Activated naive CD4-positive, alpha-beta T cell treated with anti-CD3 and anti-CD28 coated beads, Interleukin-2, amount 50 U/mL, for 72 hours (primary cell): ENCODE measurements at regions not wholly inside any gene's neighbourhood (a gene's known extent, or its start where the extent isn't known, plus 50 kb on each side); places are given as distances from the start of the nearest gene placed in this dataset.
A peak's percentile ranks its signal among the peaks of the same experiment; 100 is the strongest.

Experiments used
- ATAC-seq, 2 donors: fragments of 150-1000 bp; cut with Tn5 transposase; 2 replicates each; pipeline ENCODE4 v1.10.0; 2021; ENCODE audit warnings: mild to moderate bottlenecking in 2 of 2, moderate library complexity in 2 of 2
- DNase-seq, 2 donors: peaks; one replicate each; pipeline ENCODE4 v3.0.0; 2021 to 2022; ENCODE audit warnings: low spot score in 2 of 2
- H3K27ac Mint-ChIP-seq, 2 donors: one replicate each; pipeline ENCODE4 v1.8.0; 2022; ENCODE audit warnings: mild to moderate bottlenecking in 2 of 2, mixed read lengths in 2 of 2
- H3K36me3 Mint-ChIP-seq, 2 donors: one replicate each; pipeline ENCODE4 v1.8.0; 2022; ENCODE audit warnings: mixed read lengths in 2 of 2
- H3K9me3 Mint-ChIP-seq, 2 donors: one replicate each; pipeline ENCODE4 v1.8.0; 2022; ENCODE audit warnings: mixed read lengths in 2 of 2

DNA sequence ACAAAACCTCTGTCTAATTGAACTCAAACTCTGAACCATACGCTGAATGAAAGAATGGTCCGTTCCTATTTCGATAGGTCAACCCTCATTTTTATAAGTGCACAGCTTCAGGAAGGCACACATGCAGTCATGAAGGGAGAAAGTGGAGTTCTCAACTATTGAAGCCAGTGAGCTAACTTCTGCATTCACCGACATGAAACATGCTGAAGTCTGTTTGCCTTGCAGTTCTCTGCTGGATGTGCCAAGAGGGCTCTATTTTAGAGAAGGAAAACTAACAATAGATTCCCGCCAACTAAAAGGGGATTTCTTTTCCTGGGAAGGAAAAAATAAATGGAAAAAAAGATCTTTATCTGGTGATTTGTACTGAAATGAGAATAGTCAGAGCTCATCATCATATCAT is 191.0 kb upstream of the PLEKHG7 start:
- H3K36me3 Mint-ChIP-seq, result peaks cover 6 to 37% of the 10 kb centered on the region in 2 donors
- H3K27ac Mint-ChIP-seq, result no peak overlapping the region
- peaks cover 5 to 25% of the 10 kb centered on the region in 2 donors for H3K9me3 Mint-ChIP-seq
- DNase-seq (no peak), ATAC-seq (no peak)

DNA sequence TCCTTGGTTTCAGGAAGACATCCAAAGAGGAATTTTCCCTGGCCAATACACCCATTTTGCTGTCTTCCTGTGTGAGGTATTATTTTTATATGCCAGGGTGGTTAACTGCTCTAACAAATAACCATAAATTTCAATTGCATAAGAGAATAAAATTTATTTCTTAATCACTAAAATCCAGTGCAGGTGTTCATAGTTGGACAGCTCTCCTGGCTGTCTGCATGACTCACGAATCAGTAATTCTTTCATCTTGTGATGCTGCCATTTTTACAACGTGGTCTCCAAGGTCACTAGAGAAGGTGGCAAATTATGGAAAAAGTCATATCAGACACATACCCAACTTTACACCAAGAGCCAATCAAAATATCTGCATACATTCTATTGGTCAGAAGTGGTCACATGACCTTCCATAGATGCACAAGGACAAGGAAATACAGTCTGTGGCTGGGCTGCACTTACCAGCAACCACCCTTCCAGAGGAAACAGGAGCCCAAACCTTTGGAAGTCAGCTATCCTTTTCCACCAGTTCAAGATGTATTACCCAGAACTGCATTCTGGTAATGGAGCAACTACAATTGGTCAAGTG is 193.5 kb upstream of the PLEKHG7 start:
- ATAC-seq (no peak), DNase-seq (no peak)
- Mint-ChIP-seq H3K9me3 (peaks cover 9 to 25% of the 10 kb centered on the region in 2 donors), H3K36me3 (peaks cover 12 to 45% of the 10 kb centered on the region in 2 donors), H3K27ac (no peak overlapping the region)

DNA sequence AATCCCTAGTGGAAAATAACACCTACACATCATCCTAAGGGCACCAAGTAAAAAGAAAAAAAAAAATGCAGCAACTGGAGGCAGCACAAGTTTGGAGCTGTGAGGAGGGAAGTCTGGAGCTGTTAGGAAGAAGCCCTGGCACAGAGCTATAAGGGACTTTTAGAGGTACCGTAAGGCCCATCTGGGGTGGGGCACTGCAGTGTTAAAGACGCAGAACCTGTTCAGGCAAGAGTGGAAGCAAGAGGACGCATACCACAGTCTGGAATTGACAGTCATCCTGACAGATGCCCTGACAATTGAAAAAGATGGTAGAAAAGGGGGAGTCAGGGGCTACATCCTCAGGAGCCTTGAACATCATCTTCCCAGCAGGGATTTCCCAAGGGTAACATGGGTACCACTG is 195.9 kb upstream of the PLEKHG7 start:
- Mint-ChIP-seq H3K36me3 (peaks cover 12 to 33% of the 10 kb centered on the region in 2 donors), H3K9me3 (peaks cover 9 to 20% of the 10 kb centered on the region in 2 donors), H3K27ac (no peak overlapping the region)
- DNase-seq (no peak), ATAC-seq (no peak)

DNA sequence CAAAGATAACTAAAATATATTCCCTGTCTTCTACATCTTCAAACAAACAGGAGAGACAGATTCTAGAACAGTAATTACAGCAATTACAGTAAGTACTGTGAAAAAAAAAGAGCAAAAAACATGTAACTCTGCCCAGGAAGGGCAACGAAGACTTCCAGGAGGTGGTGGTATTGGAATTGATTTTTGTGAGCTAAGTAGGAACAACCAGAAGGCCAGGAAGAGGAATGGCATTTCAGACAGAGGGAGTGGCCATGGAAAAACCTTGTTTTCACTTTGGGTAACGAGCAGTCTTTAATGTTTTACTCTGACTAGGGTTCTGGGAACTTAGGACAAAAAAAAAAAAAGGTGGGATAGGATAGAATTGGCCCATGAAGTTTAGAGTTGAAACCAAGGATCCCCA is 196.3 kb upstream of the PLEKHG7 start:
- ATAC-seq, result no peak
- DNase-seq, result no peak
- peaks cover 12 to 29% of the 10 kb centered on the region in 2 donors for H3K36me3 Mint-ChIP-seq
- H3K9me3 Mint-ChIP-seq, result peaks cover 9 to 17% of the 10 kb centered on the region in 2 donors
- H3K27ac Mint-ChIP-seq, result peak overlapping the region in 1 of 2 donors; percentile 96

DNA sequence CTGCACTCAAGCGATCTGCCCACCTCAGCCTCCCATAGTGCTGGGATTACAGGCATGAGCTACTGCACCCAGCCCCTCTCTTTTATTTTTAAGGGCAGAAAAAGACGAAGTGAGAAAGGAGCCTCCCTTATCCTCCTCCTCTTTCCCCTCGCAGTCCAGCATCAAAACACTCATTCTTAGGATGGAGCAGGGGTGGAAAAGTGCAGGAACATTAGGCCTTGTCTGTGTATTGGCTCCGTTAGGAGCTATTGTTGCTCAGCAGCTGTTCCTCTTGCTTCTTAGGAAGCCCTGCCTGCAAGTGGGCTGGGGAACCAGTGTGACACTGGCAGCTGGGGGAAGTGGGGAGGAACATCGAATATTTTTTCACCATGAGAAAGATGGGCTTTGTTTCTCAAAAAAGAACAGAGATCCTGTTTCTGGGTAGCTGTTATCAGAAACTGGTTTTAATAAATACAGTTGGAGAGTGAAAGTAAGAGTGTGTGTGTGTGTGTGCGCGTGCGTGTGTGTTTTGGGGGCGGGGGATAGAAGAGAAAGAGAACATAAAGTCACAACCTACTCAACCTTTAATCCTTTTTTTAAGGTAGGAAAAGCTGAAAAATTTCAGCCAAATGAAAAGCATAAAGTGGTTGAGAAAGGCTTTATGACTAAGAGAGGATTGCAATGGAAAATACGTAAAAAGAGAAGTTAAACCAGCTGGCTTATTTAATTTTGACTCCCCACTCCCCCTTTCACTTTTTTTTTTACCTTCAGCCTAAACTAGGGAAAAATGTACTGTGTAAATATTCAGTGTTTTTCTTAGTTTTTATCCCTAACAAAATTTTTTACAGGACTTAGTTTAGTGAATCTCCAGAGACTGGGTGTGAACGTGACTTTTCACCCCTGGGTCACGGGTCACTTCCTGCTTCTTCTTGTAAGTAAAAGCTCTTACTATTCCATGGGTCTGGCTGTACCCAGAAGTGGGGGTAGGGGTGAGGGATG is 197.2 kb upstream of the PLEKHG7 start:
- Mint-ChIP-seq H3K27ac (peak overlapping the region in 1 of 2 donors; percentile 96), H3K36me3 (peaks cover 10 to 26% of the 10 kb centered on the region in 2 donors), H3K9me3 (peaks cover 8 to 16% of the 10 kb centered on the region in 2 donors)
- peak; percentile 53 to 59 for ATAC-seq
- DNase-seq, result peak in 1 of 2 donors; percentile 45

DNA sequence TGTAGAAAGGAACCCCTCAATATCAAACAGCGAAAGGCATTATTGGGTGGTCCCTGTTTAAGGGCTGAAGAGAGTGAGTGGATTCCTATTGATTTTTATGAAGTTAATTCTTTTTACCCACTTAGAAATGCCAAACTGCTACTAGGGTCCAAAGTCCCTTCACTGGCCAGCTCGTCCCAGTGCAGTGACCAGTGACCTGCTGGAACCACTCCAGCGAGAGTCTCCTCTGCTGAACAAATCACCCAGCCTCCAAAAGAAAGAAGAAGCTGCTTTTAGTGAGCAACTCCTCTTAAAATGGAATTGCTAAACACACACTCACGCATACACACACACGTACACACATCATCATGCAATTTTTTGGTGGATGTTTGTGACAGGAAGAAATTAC is 198.2 kb upstream of the PLEKHG7 start:
- no peak overlapping the region for H3K27ac Mint-ChIP-seq
- DNase-seq (no peak), ATAC-seq (no peak)
- H3K9me3 Mint-ChIP-seq, result peaks cover 3 to 7% of the 10 kb centered on the region in 2 donors
- peaks cover 7 to 16% of the 10 kb centered on the region in 2 donors for H3K36me3 Mint-ChIP-seq

DNA sequence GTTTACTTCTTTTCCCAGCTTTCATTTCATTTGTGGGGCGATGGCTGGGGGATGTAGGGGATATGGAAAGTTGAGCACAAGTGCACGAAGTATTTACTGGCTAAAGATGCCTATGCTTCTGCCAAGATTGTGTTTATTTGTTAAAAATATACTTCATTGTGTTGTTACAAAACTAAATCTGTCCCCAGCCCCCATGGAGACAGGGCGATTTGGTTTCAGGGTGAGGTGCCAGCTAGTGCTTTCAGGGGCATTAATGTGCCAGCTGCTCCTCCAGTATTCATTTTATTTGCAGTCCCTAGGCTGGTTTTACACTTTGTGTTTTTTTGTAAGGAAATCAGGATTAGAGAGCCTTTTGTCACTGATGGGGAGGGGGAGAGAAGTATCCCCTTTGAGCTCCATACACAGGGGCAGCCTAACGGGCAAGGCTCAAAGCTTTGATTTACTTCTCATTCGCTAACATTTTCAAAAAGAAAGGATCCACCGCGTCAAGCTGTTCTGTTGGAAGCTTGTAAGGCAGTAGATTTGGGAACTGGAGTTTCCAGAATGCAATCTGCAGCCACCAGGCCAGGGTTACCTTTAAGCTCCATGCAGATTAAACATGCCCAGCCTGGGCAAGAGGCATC is 198.7 kb upstream of the PLEKHG7 start:
- Mint-ChIP-seq H3K27ac (peak overlapping the region in 1 of 2 donors; percentile 46), H3K9me3 (peaks cover 2 to 3% of the 10 kb centered on the region in 2 donors), H3K36me3 (peaks cover 7 to 11% of the 10 kb centered on the region in 2 donors)
- ATAC-seq, result no peak
- no peak for DNase-seq

DNA sequence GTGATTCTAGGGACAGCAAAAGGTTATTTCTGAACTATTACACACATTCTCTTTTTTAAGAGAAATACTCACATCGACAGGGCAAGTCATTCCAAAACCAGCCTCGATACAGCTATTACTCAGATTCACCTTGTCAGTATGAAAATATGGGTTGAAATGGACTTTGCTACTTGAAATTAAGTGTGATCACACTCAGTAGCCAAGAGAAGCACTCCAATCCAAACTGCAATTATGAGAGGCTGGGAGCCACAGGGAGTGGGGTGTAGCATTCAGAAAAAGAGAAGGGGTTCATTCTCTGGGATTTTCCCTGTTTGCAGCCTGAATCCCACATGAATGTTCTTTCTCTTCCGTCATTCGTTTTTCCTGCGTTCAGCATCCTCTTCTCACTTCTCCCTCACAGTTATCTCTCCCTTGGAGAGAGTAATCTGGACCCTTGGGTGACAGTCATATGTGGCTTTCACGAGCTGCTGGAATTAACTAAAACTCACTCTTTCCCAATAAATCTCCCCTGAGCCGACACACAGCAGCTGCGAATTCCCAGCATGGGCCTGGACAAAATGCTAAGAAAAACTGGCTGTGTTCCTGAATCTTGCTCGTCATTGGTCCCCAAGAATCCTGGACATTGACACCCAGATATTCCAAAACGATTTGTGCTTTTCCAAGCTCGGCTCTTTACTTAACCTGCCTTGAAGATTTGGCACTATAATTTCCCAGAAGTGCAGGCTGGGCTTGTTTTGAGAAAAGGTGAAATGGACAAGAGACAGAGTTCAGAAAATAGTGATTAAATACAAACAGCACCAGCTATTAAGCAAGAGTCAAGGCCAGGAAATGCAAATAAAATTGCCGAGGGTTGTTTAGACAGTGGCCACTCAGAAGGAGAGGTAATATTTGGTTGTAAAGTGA is 199.5 kb upstream of the PLEKHG7 start:
- Mint-ChIP-seq H3K36me3 (peaks cover 7 to 10% of the 10 kb centered on the region in 2 donors), H3K27ac (peak overlapping the region in 1 of 2 donors; percentile 95), H3K9me3 (peaks cover 0 to 3% of the 10 kb centered on the region in 2 donors)
- ATAC-seq (peak; percentile 75 to 80), DNase-seq (peak in 1 of 2 donors; percentile 27)

DNA sequence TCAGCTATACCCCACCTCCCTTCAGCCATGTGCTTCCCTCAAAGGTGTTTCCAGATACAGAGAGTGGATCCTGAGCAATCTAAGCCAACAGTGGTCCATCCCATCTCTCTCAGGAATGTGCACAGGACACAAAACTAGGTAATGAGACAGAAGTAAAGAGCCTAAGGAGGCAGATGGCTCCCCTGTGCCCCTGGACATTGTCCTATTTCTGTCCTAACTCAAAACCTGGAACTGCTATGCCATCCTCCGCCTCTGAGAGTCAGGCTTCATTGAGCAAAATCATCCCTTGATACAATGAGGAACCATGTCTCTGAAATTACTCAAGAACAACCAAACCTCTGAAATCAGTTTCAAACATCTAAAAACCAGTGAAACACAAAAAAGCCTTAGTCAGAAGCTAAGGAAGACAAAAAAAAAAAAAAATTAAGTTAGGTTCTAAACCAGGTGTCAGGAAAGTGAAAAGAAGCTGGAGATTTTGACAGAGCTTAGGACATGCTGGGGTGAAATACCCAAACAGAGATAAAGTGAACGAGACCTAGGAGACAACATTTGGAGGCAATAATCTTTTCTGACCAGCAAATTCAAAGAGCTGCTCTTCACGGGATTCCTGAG is 200.3 kb upstream of the PLEKHG7 start:
- ATAC-seq (peak; percentile 56 to 64), DNase-seq (peak in 1 of 2 donors; percentile 21)
- H3K9me3 Mint-ChIP-seq, result peaks cover 0 to 3% of the 10 kb centered on the region in 2 donors
- H3K27ac Mint-ChIP-seq, result peak overlapping the region in 1 of 2 donors; percentile 95
- H3K36me3 Mint-ChIP-seq, result peaks cover 7 to 10% of the 10 kb centered on the region in 2 donors

DNA sequence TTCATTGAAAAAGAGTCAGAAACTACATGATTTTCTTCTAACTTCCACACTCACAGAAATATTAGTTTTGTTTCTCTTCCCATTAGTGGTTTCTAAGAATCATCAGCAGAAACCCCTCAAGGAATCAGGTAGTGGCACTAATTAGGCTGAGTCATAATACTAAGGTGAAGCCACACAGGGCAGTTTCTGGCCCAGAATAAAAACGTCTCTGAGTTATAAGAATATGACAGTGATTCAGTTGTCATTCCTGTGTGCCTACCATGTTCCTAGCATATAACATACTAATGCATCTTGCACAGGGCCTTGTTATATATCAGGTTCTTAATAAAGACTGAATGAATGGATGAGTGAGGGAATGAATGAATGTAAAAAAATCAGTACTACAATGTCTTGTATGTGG is 206.0 kb upstream of the PLEKHG7 start:
- peaks cover 2 to 14% of the 10 kb centered on the region in 2 donors for H3K36me3 Mint-ChIP-seq
- ATAC-seq, result no peak
- no peak for DNase-seq
- peaks cover 1 to 12% of the 10 kb centered on the region in 2 donors for H3K9me3 Mint-ChIP-seq
- H3K27ac Mint-ChIP-seq, result no peak overlapping the region

DNA sequence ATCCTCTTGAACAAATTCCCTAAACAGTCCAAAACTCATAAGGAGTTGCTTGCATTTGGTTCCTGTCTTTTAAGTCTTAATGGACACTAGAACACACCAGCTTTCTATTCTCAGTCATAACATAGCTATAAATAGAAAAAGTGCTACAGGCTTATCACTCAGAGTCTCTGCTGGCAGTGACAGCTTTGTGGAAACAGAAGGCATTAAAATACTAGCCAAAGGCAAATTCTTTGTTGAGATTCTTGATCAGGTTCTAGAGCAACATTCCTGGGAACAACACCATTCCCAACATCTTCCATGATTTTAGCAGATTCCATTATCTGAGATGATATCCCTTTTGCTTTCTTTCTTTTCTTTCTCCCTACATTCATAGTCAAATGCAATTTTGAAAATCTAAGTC is 207.7 kb upstream of the PLEKHG7 start:
- Mint-ChIP-seq H3K9me3 (peaks cover 6 to 16% of the 10 kb centered on the region in 2 donors), H3K36me3 (peaks cover 7 to 21% of the 10 kb centered on the region in 2 donors), H3K27ac (no peak overlapping the region)
- ATAC-seq, result no peak
- no peak for DNase-seq

DNA sequence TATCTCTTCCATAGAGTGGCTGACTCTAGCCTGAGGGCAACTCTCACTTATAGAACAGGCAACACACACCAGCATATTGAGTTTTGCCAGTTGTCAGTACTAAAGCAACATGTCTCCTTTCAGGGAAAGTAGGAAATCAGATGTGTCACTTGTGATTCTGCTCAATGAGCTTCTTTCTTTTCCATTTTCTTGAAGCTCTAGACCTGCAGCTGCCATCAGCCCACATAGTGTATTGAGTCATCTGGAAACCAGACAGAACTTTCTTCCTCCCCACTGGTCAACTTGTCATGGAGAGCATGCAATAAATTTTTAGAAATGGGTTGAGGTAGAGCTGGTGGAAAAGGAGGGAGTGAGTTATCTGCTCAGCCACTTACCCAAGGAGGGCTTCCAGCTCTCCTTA is 209.0 kb upstream of the PLEKHG7 start:
- peak overlapping the region in 1 of 2 donors; percentile 27 for H3K27ac Mint-ChIP-seq
- DNase-seq (no peak), ATAC-seq (peak; percentile 79 to 80)
- H3K36me3 Mint-ChIP-seq, result peaks cover 7 to 21% of the 10 kb centered on the region in 2 donors
- peaks cover 6 to 16% of the 10 kb centered on the region in 2 donors for H3K9me3 Mint-ChIP-seq

DNA sequence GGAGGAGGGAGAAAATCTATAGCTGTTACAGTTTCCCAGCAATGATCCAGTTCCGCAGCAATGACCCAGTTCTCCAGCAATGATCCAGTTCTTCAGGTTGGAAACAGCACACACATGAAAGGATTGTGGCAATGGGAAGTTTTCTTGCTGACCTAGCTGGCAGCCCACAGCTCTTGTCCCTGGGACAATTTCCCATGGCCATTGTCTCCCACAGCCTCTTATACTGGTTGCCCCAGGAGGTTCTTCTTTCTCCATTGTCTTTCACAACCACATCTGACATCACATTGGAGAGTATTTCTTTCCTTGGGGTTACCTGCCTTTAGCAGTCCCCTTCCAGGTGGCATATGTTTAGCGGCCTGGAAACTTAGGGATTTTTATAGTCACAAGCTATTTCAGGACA is 209.8 kb upstream of the PLEKHG7 start:
- ATAC-seq (no peak), DNase-seq (no peak)
- Mint-ChIP-seq H3K36me3 (peaks cover 7 to 21% of the 10 kb centered on the region in 2 donors), H3K27ac (no peak overlapping the region), H3K9me3 (peaks cover 6 to 16% of the 10 kb centered on the region in 2 donors)

DNA sequence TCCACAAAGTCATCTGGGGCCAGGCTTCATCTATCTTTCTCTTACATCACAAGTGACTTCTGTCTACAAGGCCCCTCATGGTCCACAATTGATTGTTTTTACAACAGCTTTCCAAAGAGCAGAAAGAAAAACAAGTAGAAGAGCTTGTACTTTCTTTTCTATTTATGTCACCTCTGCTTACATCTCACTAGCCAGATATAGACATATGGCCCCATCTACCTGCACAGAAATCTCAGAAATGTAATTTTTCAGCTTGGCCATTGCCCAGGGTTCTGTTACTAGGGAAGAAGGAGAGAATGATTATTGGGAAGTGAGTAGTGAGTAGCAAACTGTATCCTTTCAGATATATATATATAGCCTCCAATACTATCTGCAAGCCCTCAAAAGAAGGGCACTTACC is 210.5 kb upstream of the PLEKHG7 start:
- Mint-ChIP-seq H3K27ac (no peak overlapping the region), H3K9me3 (peaks cover 6 to 16% of the 10 kb centered on the region in 2 donors), H3K36me3 (peaks cover 7 to 21% of the 10 kb centered on the region in 2 donors)
- ATAC-seq, result no peak
- DNase-seq, result no peak

DNA sequence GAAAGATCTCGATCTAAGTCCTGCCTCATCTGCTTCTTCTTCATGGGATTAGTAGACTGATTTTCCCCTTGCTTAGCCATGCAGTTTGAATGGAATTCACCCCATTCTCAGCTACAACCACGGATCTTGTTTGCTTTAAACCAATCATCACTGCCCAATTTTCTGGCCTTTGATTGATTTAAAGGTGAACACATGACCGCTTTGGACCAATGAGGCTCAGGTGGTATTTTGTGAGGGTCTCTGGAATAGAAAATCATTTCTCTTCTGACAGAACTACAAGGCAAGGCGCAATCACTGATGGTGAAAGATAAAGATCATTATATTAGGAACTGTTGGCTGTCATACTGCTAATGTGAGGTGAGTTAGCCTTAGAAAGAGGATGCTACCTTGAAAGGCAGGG is 213.0 kb upstream of the PLEKHG7 start:
- Mint-ChIP-seq H3K36me3 (peaks cover 7 to 38% of the 10 kb centered on the region in 2 donors), H3K27ac (no peak overlapping the region), H3K9me3 (peaks cover 6 to 22% of the 10 kb centered on the region in 2 donors)
- ATAC-seq (no peak), DNase-seq (no peak)
